Tibial nerve (tissue), 4 donors: ENCODE measurements at regions not wholly inside any gene's neighbourhood (a gene's known extent, or its start where the extent isn't known, plus 50 kb on each side); places are given as distances from the start of the nearest gene placed in this dataset.
A peak's percentile ranks its signal among the peaks of the same experiment; 100 is the strongest.

ENCODE experiments used
- DNase-seq, 2 donors: peaks; one replicate each; pipeline ENCODE4 v3.0.0-alpha.2; 2019; ENCODE audit warnings: low spot score in 2 of 2
- H3K27ac ChIP-seq, 4 donors: fragments of 200-600 bp; sonication (generic) in 3 of 4; one replicate each; pipeline ENCODE4 v1.5.1; 2017 to 2019; ENCODE audit warnings: mild to moderate bottlenecking in 1 of 4
- H3K27me3 ChIP-seq, 2 donors: fragments of 200-600 bp; sonication (generic) in 1 of 2; one replicate each; pipeline versions ENCODE4 v1.5.1 to v1.6.0; 2017 to 2019
- H3K36me3 ChIP-seq, 3 donors: fragments of 200-600 bp; sonication (generic); one replicate each; pipeline ENCODE4 v1.5.1; 2018 to 2019
- H3K4me1 ChIP-seq, 4 donors: fragments of 200-600 bp; sonication (generic) in 3 of 4; one replicate each; pipeline ENCODE4 v1.5.1; 2017 to 2019
- H3K4me3 ChIP-seq, 4 donors: fragments of 200-600 bp; sonication (generic) in 3 of 4; one replicate each; pipeline ENCODE4 v1.5.1; 2017 to 2019; ENCODE audit warnings: mild to moderate bottlenecking in 1 of 4, moderate library complexity in 1 of 4
- H3K9me3 ChIP-seq, 4 donors: fragments of 200-600 bp; sonication (generic) in 3 of 4; one replicate each; pipeline ENCODE4 v1.5.1; 2017 to 2019
- EP300 ChIP-seq, 2 donors: sonication (generic); formaldehyde crosslinking; IDR thresholded peaks; one replicate each; pipeline ENCODE4 v1.6.1; 2017; ENCODE audit warnings: antibody characterized with exemption in 2 of 2, mild to moderate bottlenecking in 1 of 2
- POLR2A ChIP-seq, 2 donors: fragments of 450-650 bp; IDR thresholded peaks; one replicate each; pipeline ENCODE4 v1.6.1; 2017; ENCODE audit warnings: antibody characterized with exemption in 2 of 2, mild to moderate bottlenecking in 2 of 2, moderate library complexity in 2 of 2
- WGBS, 2 donors: methylation state at CpG; one replicate each; pipeline ENCODE4 v1.1.5; 2018; 5-methylcytosine and 5-hydroxymethylcytosine counted together
- TF ChIP-seq, protein P1 (sequence below), 5 experiments: fragments of 200-600 bp in 3 of 5; fragments of 450-650 bp in 2 of 5; sonication (generic) in 3 of 5; IDR thresholded peaks; one replicate each; pipeline ENCODE4 v1.5.1; 2016 to 2019; ENCODE audit warnings: antibody characterized with exemption in 5 of 5, mild to moderate bottlenecking in 3 of 5, moderate library complexity in 2 of 5

- Histone ChIP-seq H3K27ac (no peak overlapping the region), H3K9me3 (no peaks in the 10 kb centered on the region), H3K27me3 (no peaks in the 10 kb centered on the region), H3K4me1 (peaks cover 0 to 7% (median 0%) of the 10 kb centered on the region in 4 donors), H3K36me3 (no peaks in the 10 kb centered on the region), H3K4me3 (no peak overlapping the region)
- 92% methylated on average over 2 of the region's 2 CpGs for WGBS, 2 donors
- no peak for DNase-seq
- TF ChIP-seq POLR2A (IDR thresholded peaks at IDR 0.05), result no peak
- TF ChIP-seq EP300 (IDR thresholded peaks at IDR 0.05), result no peak
- TF ChIP-seq, protein P1, sequence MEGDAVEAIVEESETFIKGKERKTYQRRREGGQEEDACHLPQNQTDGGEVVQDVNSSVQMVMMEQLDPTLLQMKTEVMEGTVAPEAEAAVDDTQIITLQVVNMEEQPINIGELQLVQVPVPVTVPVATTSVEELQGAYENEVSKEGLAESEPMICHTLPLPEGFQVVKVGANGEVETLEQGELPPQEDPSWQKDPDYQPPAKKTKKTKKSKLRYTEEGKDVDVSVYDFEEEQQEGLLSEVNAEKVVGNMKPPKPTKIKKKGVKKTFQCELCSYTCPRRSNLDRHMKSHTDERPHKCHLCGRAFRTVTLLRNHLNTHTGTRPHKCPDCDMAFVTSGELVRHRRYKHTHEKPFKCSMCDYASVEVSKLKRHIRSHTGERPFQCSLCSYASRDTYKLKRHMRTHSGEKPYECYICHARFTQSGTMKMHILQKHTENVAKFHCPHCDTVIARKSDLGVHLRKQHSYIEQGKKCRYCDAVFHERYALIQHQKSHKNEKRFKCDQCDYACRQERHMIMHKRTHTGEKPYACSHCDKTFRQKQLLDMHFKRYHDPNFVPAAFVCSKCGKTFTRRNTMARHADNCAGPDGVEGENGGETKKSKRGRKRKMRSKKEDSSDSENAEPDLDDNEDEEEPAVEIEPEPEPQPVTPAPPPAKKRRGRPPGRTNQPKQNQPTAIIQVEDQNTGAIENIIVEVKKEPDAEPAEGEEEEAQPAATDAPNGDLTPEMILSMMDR (IDR thresholded peaks at IDR 0.05), result no peak
Measured at GRCh38 chr10:61289813-61290212, 163.4 kb downstream of the TMEM26 start.

- 82% methylated on average over 3 of the region's 3 CpGs for WGBS, 2 donors
- TF ChIP-seq POLR2A (IDR thresholded peaks at IDR 0.05) (no peak), EP300 (IDR thresholded peaks at IDR 0.05) (no peak)
- TF ChIP-seq, protein P1 (IDR thresholded peaks at IDR 0.05), result no peak
- H3K4me3 ChIP-seq, result no peak overlapping the region
- no peak for DNase-seq
- peaks cover 0 to 12% (median 0%) of the 10 kb centered on the region in 4 donors for H3K4me1 ChIP-seq
- no peaks in the 10 kb centered on the region for H3K27me3 ChIP-seq
- no peak overlapping the region for H3K27ac ChIP-seq
- no peaks in the 10 kb centered on the region for H3K36me3 ChIP-seq
- H3K9me3 ChIP-seq, result no peaks in the 10 kb centered on the region
Measured at GRCh38 chr10:61286686-61287085, 166.5 kb downstream of the TMEM26 start.

- Histone ChIP-seq H3K27ac (no peak overlapping the region), H3K36me3 (no peaks in the 10 kb centered on the region), H3K9me3 (no peaks in the 10 kb centered on the region), H3K27me3 (no peaks in the 10 kb centered on the region), H3K4me1 (peaks cover 0 to 12% (median 0%) of the 10 kb centered on the region in 4 donors), H3K4me3 (no peak overlapping the region)
- 64 to 71% methylated on average over 6 of the region's 6 CpGs for WGBS, 2 donors
- TF ChIP-seq EP300 (IDR thresholded peaks at IDR 0.05) (no peak), POLR2A (IDR thresholded peaks at IDR 0.05) (no peak)
- TF ChIP-seq, protein P1 (IDR thresholded peaks at IDR 0.05), result no peak
- no peak for DNase-seq
Measured at GRCh38 chr10:61285749-61286148, 167.4 kb downstream of the TMEM26 start.

DNA sequence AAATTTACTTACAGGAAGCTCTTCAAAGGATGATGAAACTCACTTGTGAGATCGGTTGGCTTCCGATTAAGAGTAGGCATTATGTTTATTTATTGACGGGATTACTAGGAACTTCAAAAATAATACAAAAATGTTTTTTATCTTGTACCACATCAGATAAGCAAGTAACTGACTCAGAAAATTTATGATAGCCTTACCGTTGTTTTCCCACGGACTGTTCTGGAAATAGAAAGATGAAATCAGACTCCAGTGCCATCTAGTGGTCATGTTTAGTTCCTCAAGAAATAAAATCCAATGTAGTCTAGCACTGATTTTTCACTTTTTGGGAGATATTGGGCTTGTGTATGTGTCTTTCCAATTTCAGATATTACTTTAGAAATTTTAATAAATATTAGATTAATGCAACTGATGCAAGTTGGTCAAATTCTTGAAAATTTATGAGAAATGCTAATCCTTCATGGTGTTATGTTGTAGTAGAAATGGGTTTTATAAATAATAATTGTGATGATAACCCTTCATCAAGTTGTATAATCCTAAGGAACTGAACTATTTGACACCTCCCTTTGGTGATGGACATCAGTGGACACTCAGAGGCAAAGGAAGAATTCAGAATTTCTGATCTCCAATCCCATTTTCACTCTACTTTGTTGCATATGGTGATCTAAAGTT lies 168.8 kb downstream of the TMEM26 start:
- Histone ChIP-seq H3K27me3 (no peaks in the 10 kb centered on the region), H3K9me3 (no peaks in the 10 kb centered on the region), H3K36me3 (no peaks in the 10 kb centered on the region), H3K4me1 (peaks cover 0 to 12% (median 0%) of the 10 kb centered on the region in 4 donors), H3K27ac (peak overlapping the region in 1 of 4 donors; percentile 21), H3K4me3 (no peak overlapping the region)
- peak in 1 of 2 donors; percentile 32 for DNase-seq
- TF ChIP-seq, protein P1 (IDR thresholded peaks at IDR 0.05), result peak; percentile 64 to 82 (median 72)
- TF ChIP-seq EP300 (IDR thresholded peaks at IDR 0.05), result no peak
- no peak for TF ChIP-seq POLR2A (IDR thresholded peaks at IDR 0.05)
- WGBS, 2 donors, result 26 to 27% methylated on average over 5 of the region's 5 CpGs

DNA sequence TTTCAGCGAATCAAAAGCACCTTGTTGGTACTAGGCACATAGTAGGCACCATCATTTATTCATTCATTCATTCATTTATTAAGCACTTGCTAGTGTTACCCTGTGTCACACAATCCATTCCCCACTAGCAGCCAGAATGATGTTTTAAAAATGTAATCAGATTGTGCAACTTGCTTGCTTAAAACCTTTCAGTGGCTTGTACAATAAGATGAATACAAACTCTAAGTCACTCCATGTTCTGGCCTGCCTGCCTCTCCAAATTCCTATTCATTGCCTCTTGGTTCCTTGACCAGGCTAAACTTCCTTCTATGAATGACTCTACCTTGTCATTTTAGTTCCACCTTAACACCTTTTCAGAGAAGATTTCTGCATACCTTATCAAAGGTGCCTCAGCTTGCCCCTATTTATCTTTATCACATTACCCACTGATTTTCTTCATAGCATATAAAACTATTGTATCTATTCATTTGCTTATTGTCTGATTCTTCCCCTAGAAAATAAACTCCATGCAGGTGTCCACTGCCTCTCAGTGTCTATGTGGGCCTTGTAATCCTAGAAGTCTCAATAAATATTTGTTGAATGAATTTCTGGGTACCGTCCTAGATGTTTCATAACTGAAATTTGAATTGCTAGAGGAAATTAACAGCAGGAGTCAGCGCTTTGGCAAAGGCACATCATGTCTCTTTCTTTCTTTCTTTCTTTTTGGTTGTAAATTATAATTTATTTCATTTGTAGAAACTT lies 169.5 kb downstream of the TMEM26 start:
- H3K27ac ChIP-seq, result peak overlapping the region in 1 of 4 donors; percentile 21
- H3K36me3 ChIP-seq, result no peaks in the 10 kb centered on the region
- peaks cover 0 to 12% (median 0%) of the 10 kb centered on the region in 4 donors for H3K4me1 ChIP-seq
- H3K4me3 ChIP-seq, result no peak overlapping the region
- H3K9me3 ChIP-seq, result no peaks in the 10 kb centered on the region
- no peak for DNase-seq
- WGBS, 2 donors, result 72 to 76% methylated on average over 3 of the region's 3 CpGs
- TF ChIP-seq POLR2A (IDR thresholded peaks at IDR 0.05), result no peak
- TF ChIP-seq EP300 (IDR thresholded peaks at IDR 0.05), result no peak
- TF ChIP-seq, protein P1 (IDR thresholded peaks at IDR 0.05), result no peak
- H3K27me3 ChIP-seq, result no peaks in the 10 kb centered on the region
